Suprapubic skin (tissue), 4 donors: ENCODE measurements at regions not wholly inside any gene's neighbourhood (a gene's known extent, or its start where the extent isn't known, plus 50 kb on each side); places are given as distances from the start of the nearest gene placed in this dataset.

Source experiments
- DNase-seq, 2 donors: peaks; one replicate each; pipeline ENCODE4 v3.0.0-alpha.2; 2019; ENCODE audit warnings: low spot score in 2 of 2
- H3K27ac ChIP-seq: fragments of 200-600 bp; sonication (generic); one replicate; pipeline ENCODE4 v1.5.1; 2019
- H3K27me3 ChIP-seq: fragments of 200-600 bp; sonication (generic); one replicate; pipeline ENCODE4 v1.5.1; 2019
- H3K36me3 ChIP-seq: fragments of 200-600 bp; sonication (generic); one replicate; pipeline ENCODE4 v1.5.1; 2019
- H3K4me1 ChIP-seq: fragments of 200-600 bp; sonication (generic); one replicate; pipeline ENCODE4 v1.5.1; 2019
- H3K4me3 ChIP-seq: fragments of 200-600 bp; sonication (generic); one replicate; pipeline ENCODE4 v1.5.1; 2019; ENCODE audit warnings: mild to moderate bottlenecking
- H3K9me3 ChIP-seq: fragments of 200-600 bp; sonication (generic); one replicate; pipeline ENCODE4 v1.5.1; 2019
- CTCF ChIP-seq, 2 donors: fragments of 200-600 bp in 1 of 2; fragments of 450-650 bp in 1 of 2; sonication (generic) in 1 of 2; IDR thresholded peaks; one replicate each; pipeline ENCODE4 v1.5.1; 2016 to 2019; ENCODE audit warnings: antibody characterized with exemption in 2 of 2, mild to moderate bottlenecking in 1 of 2, moderate library complexity in 1 of 2
- EP300 ChIP-seq: sonication (generic); formaldehyde crosslinking; IDR thresholded peaks from one replicate; pipeline ENCODE4 v1.6.1; 2017; ENCODE audit warnings: antibody characterized with exemption
- POLR2A ChIP-seq, 2 donors: fragments of 450-650 bp; IDR thresholded peaks; one replicate each; pipeline ENCODE4 v1.6.1; 2017; ENCODE audit warnings: antibody characterized with exemption in 2 of 2, mild to moderate bottlenecking in 2 of 2, moderate library complexity in 2 of 2
- POLR2AphosphoS5 ChIP-seq, 3 donors: sonication (generic); formaldehyde crosslinking; IDR thresholded peaks; one replicate each; pipeline ENCODE4 v1.6.1; 2017; ENCODE audit warnings: antibody characterized with exemption in 3 of 3
- WGBS: methylation state at CpG from one replicate; pipeline ENCODE4 v1.1.5; 2018; 5-methylcytosine and 5-hydroxymethylcytosine counted together

DNA sequence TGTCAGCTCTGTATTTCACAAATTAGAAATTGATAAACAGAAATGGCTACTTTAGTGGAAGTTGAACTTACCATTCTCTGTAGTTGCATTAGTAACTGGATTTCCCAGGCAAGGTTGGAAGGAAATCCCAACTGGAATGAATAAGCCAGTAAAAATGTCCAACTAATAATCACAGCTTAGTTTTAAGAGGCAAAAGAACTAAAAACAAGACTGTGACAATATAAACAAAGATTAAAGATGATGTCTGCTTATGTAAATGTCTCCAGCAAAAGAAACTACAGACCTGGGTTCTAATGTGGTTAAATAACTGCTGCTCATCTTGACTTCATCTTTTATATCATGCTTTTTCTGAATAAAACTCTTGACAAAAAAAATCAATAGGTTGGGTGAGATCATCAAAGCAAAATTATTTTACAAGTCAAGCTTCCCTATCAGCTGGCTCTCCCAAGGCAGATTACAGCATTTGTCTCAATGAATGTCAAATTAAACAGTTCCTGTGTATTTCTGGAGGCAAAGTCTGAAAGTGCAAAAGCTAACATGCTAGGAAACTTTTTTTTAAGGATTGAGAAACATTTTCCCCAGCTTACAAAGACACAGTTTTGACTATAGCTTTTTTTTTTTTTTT is 62.3 kb upstream of the HMHB1 start:
- Histone ChIP-seq H3K4me1 (no peaks in the 10 kb centered on the region), H3K27ac (no peak overlapping the region), H3K27me3 (no peaks in the 10 kb centered on the region), H3K4me3 (no peak overlapping the region), H3K36me3 (no peaks in the 10 kb centered on the region), H3K9me3 (no peaks in the 10 kb centered on the region)
- DNase-seq = no peak
- TF ChIP-seq CTCF (IDR thresholded peaks at IDR 0.05) (no peak), EP300 (no peak), POLR2AphosphoS5 (IDR thresholded peaks at IDR 0.05) (no peak), POLR2A (IDR thresholded peaks at IDR 0.05) (no peak)

DNA sequence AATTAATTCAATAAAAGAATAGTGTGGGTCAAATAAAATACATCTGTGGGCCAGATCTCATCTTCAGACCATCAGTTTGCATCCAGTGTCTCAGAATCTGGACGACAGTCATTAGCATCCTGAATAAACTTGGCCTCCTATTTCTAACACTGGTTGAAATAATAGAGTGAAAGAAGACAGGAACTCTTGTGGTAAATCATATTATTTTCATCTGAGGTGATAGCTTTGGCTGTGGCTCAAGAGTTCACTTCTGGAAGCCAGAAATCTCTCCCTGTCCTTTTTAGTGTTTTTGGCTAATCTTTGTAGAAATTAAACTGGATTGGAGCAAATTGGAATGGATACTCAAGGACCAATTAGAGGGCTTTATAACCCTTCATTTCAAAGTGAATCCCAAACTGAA is 63.4 kb upstream of the HMHB1 start:
- no peak for TF ChIP-seq CTCF (IDR thresholded peaks at IDR 0.05)
- TF ChIP-seq EP300 = no peak
- TF ChIP-seq POLR2A (IDR thresholded peaks at IDR 0.05) = no peak
- no peak for TF ChIP-seq POLR2AphosphoS5 (IDR thresholded peaks at IDR 0.05)

GRCh38 chr5:143742951-143743350 is 69.0 kb upstream of the HMHB1 start:
- Histone ChIP-seq H3K36me3 (no peaks in the 10 kb centered on the region), H3K9me3 (no peaks in the 10 kb centered on the region), H3K27ac (no peak overlapping the region), H3K27me3 (no peaks in the 10 kb centered on the region), H3K4me3 (no peak overlapping the region), H3K4me1 (no peaks in the 10 kb centered on the region)
- no peak for DNase-seq
- WGBS = 76% methylated on average over 5 of the region's 5 CpGs
- no peak for TF ChIP-seq CTCF (IDR thresholded peaks at IDR 0.05)
- no peak for TF ChIP-seq POLR2AphosphoS5 (IDR thresholded peaks at IDR 0.05)
- no peak for TF ChIP-seq EP300
- TF ChIP-seq POLR2A (IDR thresholded peaks at IDR 0.05) = no peak

More for the DNA sequence above, 63.4 kb upstream of the HMHB1 start:
- H3K27ac ChIP-seq = no peak overlapping the region
- DNase-seq = no peak
- WGBS = 70% methylated on average over 1 of the region's 1 CpG
- H3K4me1 ChIP-seq = no peaks in the 10 kb centered on the region
- H3K36me3 ChIP-seq = no peaks in the 10 kb centered on the region
- H3K4me3 ChIP-seq = no peak overlapping the region
- H3K27me3 ChIP-seq = no peaks in the 10 kb centered on the region
- H3K9me3 ChIP-seq = no peaks in the 10 kb centered on the region

- Histone ChIP-seq H3K27ac (no peak overlapping the region), H3K36me3 (no peaks in the 10 kb centered on the region), H3K27me3 (no peaks in the 10 kb centered on the region), H3K9me3 (no peaks in the 10 kb centered on the region), H3K4me3 (no peak overlapping the region), H3K4me1 (no peaks in the 10 kb centered on the region)
- 60% methylated on average over 4 of the region's 4 CpGs for WGBS
- no peak for DNase-seq
- TF ChIP-seq POLR2A (IDR thresholded peaks at IDR 0.05) (no peak), CTCF (IDR thresholded peaks at IDR 0.05) (no peak), EP300 (no peak), POLR2AphosphoS5 (IDR thresholded peaks at IDR 0.05) (no peak)
Observed at GRCh38 chr5:143741421-143741820, 70.5 kb upstream of the HMHB1 start.

- no peak for DNase-seq
- no peaks in the 10 kb centered on the region for H3K9me3 ChIP-seq
- H3K27ac ChIP-seq = no peak overlapping the region
- no peak overlapping the region for H3K4me3 ChIP-seq
- 81% methylated on average over 1 of the region's 1 CpG for WGBS
- H3K4me1 ChIP-seq = no peaks in the 10 kb centered on the region
- H3K27me3 ChIP-seq = no peaks in the 10 kb centered on the region
- no peak for TF ChIP-seq POLR2AphosphoS5 (IDR thresholded peaks at IDR 0.05)
- TF ChIP-seq POLR2A (IDR thresholded peaks at IDR 0.05) = no peak
- no peak for TF ChIP-seq CTCF (IDR thresholded peaks at IDR 0.05)
- no peak for TF ChIP-seq EP300
- no peaks in the 10 kb centered on the region for H3K36me3 ChIP-seq
Observed at GRCh38 chr5:143740956-143741355, 71.0 kb upstream of the HMHB1 start.
